Vagina (tissue), 2 donors: ENCODE measurements at regions not wholly inside any gene's neighbourhood (a gene's known extent, or its start where the extent isn't known, plus 50 kb on each side); places are given as distances from the start of the nearest gene placed in this dataset. TPM values are rescaled to one million over a fixed set of nuclear protein-coding genes. Genes with fewer than 3 reads are reported as not detected.
"Not testable (repeated sequence)": the region's sequence is repeated elsewhere in the genome, so short reads cannot be mapped to it uniquely, and the experiment has no call there.

ENCODE experiments used
- DNase-seq, 2 donors: peaks; one replicate each; pipeline ENCODE4 v3.0.0-alpha.2; 2017; ENCODE audit errors: extremely low spot score in 2 of 2
- H3K27ac ChIP-seq: fragments of 200-600 bp; sonication (generic); one replicate; pipeline ENCODE4 v1.5.1; 2019
- H3K27me3 ChIP-seq: fragments of 200-600 bp; sonication (generic); one replicate; pipeline ENCODE4 v1.5.1; 2019
- H3K36me3 ChIP-seq, 2 donors: fragments of 200-600 bp; sonication (generic); one replicate each; pipeline ENCODE4 v1.5.1; 2017 to 2019
- H3K4me1 ChIP-seq: fragments of 200-600 bp; sonication (generic); one replicate; pipeline ENCODE4 v1.5.1; 2019
- H3K4me3 ChIP-seq, 2 donors: fragments of 200-600 bp; sonication (generic); 1 replicate in 1 of 2; 2 replicates in 1 of 2; pipeline ENCODE4 v1.5.1; 2016 to 2019
- H3K9me3 ChIP-seq: fragments of 200-600 bp; sonication (generic); one replicate; pipeline ENCODE4 v1.5.1; 2019
- POLR2A ChIP-seq, 2 donors: fragments of 450-650 bp; IDR thresholded peaks; one replicate each; pipeline ENCODE4 v1.6.1; 2017; ENCODE audit warnings: antibody characterized with exemption in 2 of 2, mild to moderate bottlenecking in 2 of 2, moderate library complexity in 2 of 2
- POLR2AphosphoS5 ChIP-seq, 2 donors: sonication (generic); formaldehyde crosslinking; IDR thresholded peaks; one replicate each; pipeline ENCODE4 v1.9.0; 2017; ENCODE audit warnings: antibody characterized with exemption in 2 of 2, mild to moderate bottlenecking in 2 of 2, low read depth in 1 of 2; ENCODE audit not compliant: insufficient read depth in 1 of 2
- intact Hi-C: fragments of 100-400 bp; cut with DNase I; formaldehyde crosslinking; loops from one replicate; pipeline ENCODE4 v1.15.1; 2023
- small RNA-seq: library from RNA; depleted of rRNA; stranded (forward); fragments of <200 nt; gene quantifications from one replicate; pipeline ENCODE3, GENCODE V24; 2016
- TF ChIP-seq, protein P1 (sequence below), 3 experiments: fragments of 450-650 bp in 2 of 3; fragments of 200-600 bp in 1 of 3; sonication (generic) in 1 of 3; IDR thresholded peaks; one replicate each; pipeline ENCODE4 v1.5.1; 2017 to 2019; ENCODE audit warnings: antibody characterized with exemption in 3 of 3, mild to moderate bottlenecking in 2 of 3, moderate library complexity in 2 of 3

DNA sequence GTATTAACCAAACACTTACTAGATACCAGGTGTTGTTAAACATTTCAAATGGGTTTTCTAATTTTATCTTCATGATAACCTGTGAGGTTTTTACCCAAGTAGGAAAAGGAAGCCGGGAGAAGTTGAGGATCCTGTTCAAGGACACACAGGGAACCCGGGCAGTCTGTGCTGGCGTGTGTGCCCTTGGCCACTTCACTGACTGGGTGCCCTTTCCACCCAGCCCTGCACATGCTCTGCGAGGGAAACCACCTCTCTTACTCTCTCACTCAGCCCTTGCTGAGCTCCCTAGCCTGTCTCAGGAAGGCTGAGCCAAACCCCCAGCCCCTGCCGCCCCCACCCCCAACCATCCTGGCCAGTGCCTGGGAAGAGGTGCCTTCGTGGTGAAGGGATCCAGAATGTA, 51.8 kb downstream of the TEX44 start:
- H3K4me3 ChIP-seq: no peak overlapping the region
- H3K36me3 ChIP-seq: no peaks in the 10 kb centered on the region
- H3K4me1 ChIP-seq: peaks cover 38% of the 10 kb centered on the region
- no peaks in the 10 kb centered on the region for H3K9me3 ChIP-seq
- H3K27ac ChIP-seq: peak overlapping the region; percentile 92
- TF ChIP-seq POLR2A (IDR thresholded peaks at IDR 0.05) (no peak), POLR2AphosphoS5 (IDR thresholded peaks at IDR 0.05; ENCODE audit: insufficient read depth in 1 of 2, low read depth in 1 of 2) (no peak)
- intact Hi-C loops: no loop called here
- no peaks in the 10 kb centered on the region for H3K27me3 ChIP-seq
- no peak for DNase-seq

DNA sequence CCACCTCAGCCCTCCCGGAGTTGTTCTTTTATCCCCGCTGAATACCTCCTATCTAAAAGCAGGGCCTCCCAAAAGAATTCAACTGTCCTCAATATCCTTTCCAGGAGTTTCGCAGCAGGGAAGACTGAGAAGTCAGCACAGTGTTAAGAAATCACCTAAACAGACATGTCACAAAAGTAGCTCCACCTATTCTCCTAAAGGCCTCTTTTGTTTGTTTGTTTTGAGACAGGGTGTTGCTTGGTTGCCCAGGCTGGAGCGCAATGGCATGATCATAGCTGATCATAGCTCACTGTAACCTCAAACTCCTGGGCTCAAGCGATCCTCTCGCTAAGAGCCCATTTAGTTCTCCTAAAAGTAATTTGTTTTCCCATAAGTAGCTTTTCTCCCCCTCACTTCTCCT, 53.8 kb downstream of the TEX44 start:
- Histone ChIP-seq H3K36me3 (no peaks in the 10 kb centered on the region), H3K9me3 (no peaks in the 10 kb centered on the region), H3K27ac (no peak overlapping the region), H3K4me1 (peaks cover 25% of the 10 kb centered on the region), H3K27me3 (no peaks in the 10 kb centered on the region), H3K4me3 (no peak overlapping the region)
- intact Hi-C loops: no loop called here
- DNase-seq: no peak
- TF ChIP-seq POLR2AphosphoS5 (IDR thresholded peaks at IDR 0.05; ENCODE audit: insufficient read depth in 1 of 2, low read depth in 1 of 2) (peak in 1 of 2 donors; percentile 36), POLR2A (IDR thresholded peaks at IDR 0.05) (no peak)

DNA sequence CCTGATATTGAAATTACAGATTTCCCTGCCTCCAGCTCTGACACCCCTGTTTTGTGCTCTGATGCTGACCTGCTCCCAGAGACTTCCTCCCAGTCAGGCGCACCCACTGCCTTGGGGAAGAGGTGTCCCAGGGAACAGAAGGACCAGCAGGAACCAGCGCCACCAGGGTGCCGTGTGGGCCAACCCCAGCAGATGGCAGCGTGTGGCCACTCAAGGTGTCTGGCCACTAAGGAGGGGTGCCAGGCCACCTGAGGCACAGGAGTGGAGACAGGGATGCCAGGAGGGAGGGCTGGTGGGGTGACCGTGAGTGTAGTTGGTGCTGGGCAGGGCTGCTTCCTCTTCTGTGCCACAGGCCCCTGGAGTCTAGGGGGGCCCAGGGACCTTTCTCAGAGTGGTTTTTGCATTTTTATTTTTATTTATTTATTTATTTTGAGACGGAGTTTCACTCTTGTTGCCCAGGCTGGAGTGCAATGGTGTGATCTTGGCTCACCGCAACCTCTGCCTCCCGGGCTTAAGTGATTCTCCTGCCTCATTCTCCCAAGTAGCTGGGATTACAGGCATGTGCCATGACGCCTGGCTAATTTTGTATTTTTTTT, 56.0 kb downstream of the TEX44 start:
- intact Hi-C loops: no loop called here
- H3K36me3 ChIP-seq: no peaks in the 10 kb centered on the region
- TF ChIP-seq, protein P1, sequence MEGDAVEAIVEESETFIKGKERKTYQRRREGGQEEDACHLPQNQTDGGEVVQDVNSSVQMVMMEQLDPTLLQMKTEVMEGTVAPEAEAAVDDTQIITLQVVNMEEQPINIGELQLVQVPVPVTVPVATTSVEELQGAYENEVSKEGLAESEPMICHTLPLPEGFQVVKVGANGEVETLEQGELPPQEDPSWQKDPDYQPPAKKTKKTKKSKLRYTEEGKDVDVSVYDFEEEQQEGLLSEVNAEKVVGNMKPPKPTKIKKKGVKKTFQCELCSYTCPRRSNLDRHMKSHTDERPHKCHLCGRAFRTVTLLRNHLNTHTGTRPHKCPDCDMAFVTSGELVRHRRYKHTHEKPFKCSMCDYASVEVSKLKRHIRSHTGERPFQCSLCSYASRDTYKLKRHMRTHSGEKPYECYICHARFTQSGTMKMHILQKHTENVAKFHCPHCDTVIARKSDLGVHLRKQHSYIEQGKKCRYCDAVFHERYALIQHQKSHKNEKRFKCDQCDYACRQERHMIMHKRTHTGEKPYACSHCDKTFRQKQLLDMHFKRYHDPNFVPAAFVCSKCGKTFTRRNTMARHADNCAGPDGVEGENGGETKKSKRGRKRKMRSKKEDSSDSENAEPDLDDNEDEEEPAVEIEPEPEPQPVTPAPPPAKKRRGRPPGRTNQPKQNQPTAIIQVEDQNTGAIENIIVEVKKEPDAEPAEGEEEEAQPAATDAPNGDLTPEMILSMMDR (IDR thresholded peaks at IDR 0.05): peak in 2 of 3 experiments; percentile 28 to 29
- TF ChIP-seq POLR2AphosphoS5 (IDR thresholded peaks at IDR 0.05; ENCODE audit: insufficient read depth in 1 of 2, low read depth in 1 of 2): peak in 1 of 2 donors; percentile 11
- no peak for TF ChIP-seq POLR2A (IDR thresholded peaks at IDR 0.05)
- no peaks in the 10 kb centered on the region for H3K27me3 ChIP-seq
- DNase-seq: no peak
- H3K4me1 ChIP-seq: peaks cover 10% of the 10 kb centered on the region
- no peak overlapping the region for H3K4me3 ChIP-seq
- no peak overlapping the region for H3K27ac ChIP-seq
- no peaks in the 10 kb centered on the region for H3K9me3 ChIP-seq

DNA sequence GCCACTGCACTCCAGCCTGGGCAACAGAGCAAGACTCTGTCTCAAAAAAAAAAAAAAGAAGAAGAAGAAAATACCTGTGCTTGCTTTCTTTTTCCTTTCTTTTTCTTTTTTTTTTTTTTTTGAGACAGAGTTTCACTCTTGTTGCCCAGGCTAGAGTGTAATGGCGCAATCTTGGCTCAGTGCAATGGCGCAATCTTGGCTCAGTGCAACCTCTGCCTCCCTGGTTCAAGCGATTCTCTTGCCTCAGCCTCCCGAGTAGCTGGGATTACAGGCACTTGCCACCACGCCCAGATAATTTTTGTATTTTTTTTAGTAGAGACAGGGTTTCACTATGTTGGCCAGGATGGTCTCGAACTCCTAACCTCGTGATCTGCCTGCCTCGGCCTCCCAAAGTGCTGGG, 56.8 kb upstream of the PTMA start:
- H3K27me3 ChIP-seq, H3K27ac ChIP-seq, H3K36me3 ChIP-seq, H3K4me1 ChIP-seq, intact Hi-C loops, DNase-seq, H3K9me3 ChIP-seq, H3K4me3 ChIP-seq: not testable (repeated sequence)

- intact Hi-C loops: no loop called here
- DNase-seq: no peak
- no peak for TF ChIP-seq POLR2A (IDR thresholded peaks at IDR 0.05)
- Histone ChIP-seq H3K9me3 (no peaks in the 10 kb centered on the region), H3K4me3 (no peak overlapping the region), H3K27ac (no peak overlapping the region), H3K4me1 (peaks cover 5% of the 10 kb centered on the region), H3K36me3 (no peaks in the 10 kb centered on the region), H3K27me3 (no peaks in the 10 kb centered on the region)
These were observed 52.8 kb upstream of the PTMA start for GRCh38 chr2:231655488-231655887.

- H3K4me1 ChIP-seq: peaks cover 5% of the 10 kb centered on the region
- intact Hi-C loops: no loop called here
- no peak for TF ChIP-seq POLR2A (IDR thresholded peaks at IDR 0.05)
- TF ChIP-seq, protein P1 (IDR thresholded peaks at IDR 0.05): no peak
- TF ChIP-seq POLR2AphosphoS5 (IDR thresholded peaks at IDR 0.05; ENCODE audit: insufficient read depth in 1 of 2, low read depth in 1 of 2): no peak
These were observed 52.4 kb upstream of the PTMA start for GRCh38 chr2:231655894-231656293.

More at GRCh38 chr2:231655894-231656293, 52.4 kb upstream of the PTMA start:
- DNase-seq: no peak
- Histone ChIP-seq H3K36me3 (no peaks in the 10 kb centered on the region), H3K9me3 (no peaks in the 10 kb centered on the region), H3K27me3 (no peaks in the 10 kb centered on the region), H3K4me3 (no peak overlapping the region), H3K27ac (no peak overlapping the region)

Small RNA genes in the stretch of these regions (small RNA-seq; reads per million reads assigned to genes)
- gene RN7SL499P: not detected
